ENCODE measurements at regions not wholly inside any gene's neighbourhood (a gene's known extent, or its start where the extent isn't known, plus 50 kb on each side); places are given as distances from the start of the nearest gene placed in this dataset.

DNA sequence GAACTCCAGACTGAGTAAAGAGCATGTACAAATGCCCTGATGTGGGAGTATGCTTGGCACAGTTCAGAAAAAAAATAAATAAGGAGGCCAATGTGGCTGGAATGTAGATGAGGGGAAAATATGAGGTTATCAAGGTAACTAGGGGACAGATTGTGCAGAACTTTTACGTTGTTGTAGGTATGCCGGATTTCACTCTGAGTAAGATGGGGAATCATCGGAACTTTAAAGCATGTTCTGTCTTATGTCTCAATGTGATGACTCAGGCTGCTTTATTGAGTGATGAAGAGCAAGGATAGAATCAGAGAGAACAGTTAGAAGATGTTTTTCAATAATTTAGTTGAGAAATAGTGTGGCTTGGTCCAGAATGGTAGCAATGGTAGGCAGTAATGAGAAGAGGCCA, 130.4 kb downstream of the C11orf87 start:
- H2BK15ac ChIP-seq (ENCODE audit: low read depth, poor library complexity, severe bottlenecking) = no peak overlapping the region
- no peak overlapping the region for H2BK12ac ChIP-seq (ENCODE audit: low read length in 2 of 2)
- H3K4ac ChIP-seq (ENCODE audit: low read depth in 1 of 2, low read length in 2 of 2) = no peak overlapping the region
- no peak overlapping the region for H3K27ac ChIP-seq (ENCODE audit: low read length, poor library complexity, severe bottlenecking)
- H3K36me3 ChIP-seq (ENCODE audit: control insufficient read depth in 1 of 2, insufficient read depth in 2 of 2, low read depth in 1 of 2, low read length in 2 of 2) = no peaks in the 10 kb centered on the region
- H2AFZ ChIP-seq (ENCODE audit: low read depth, low read length) = no peak overlapping the region
- peak; percentile 14 for DNase-seq
- no peak overlapping the region for H4K91ac ChIP-seq (ENCODE audit: low read length)
- no peaks in the 10 kb centered on the region for H3K9me3 ChIP-seq (ENCODE audit: control insufficient read depth, low read length)
- no peak overlapping the region for H3K18ac ChIP-seq (ENCODE audit: low read depth in 1 of 2, low read length in 2 of 2)
- no peak overlapping the region for H3K14ac ChIP-seq (ENCODE audit: low read length in 2 of 2)
- H2BK5ac ChIP-seq (ENCODE audit: low read depth, low read length, poor library complexity, severe bottlenecking) = no peak overlapping the region
- no peak overlapping the region for H3K4me3 ChIP-seq (ENCODE audit: insufficient read depth in 1 of 2, low read depth in 1 of 2, low read length in 2 of 2)
- no peak overlapping the region for H3K9ac ChIP-seq (ENCODE audit: low read length)
- 85% methylated on average over 3 of the region's 3 CpGs for WGBS
- H2AK5ac ChIP-seq (ENCODE audit: low read length, severe bottlenecking) = no peak overlapping the region
- peaks cover under 1% of the 10 kb centered on the region for H3K4me1 ChIP-seq (ENCODE audit: control insufficient read depth, insufficient read depth, low read depth, low read length)
- no peak overlapping the region for H4K8ac ChIP-seq (ENCODE audit: low read length)
- H3K4me2 ChIP-seq (ENCODE audit: low read length, poor library complexity, severe bottlenecking) = no peak overlapping the region
- H3K27me3 ChIP-seq (ENCODE audit: control insufficient read depth in 1 of 2, insufficient read depth in 1 of 2, low read length in 2 of 2) = no peaks in the 10 kb centered on the region
- no peak overlapping the region for H2BK120ac ChIP-seq (ENCODE audit: low read depth, low read length)
- H3K23ac ChIP-seq (ENCODE audit: low read length in 2 of 2) = no peak overlapping the region
- no peaks in the 10 kb centered on the region for H3K79me1 ChIP-seq (replicated peaks; ENCODE audit: low read length, poor library complexity, severe bottlenecking)

- Histone ChIP-seq H2AFZ (ENCODE audit: low read depth, low read length) (no peak overlapping the region), H3K36me3 (ENCODE audit: control insufficient read depth in 1 of 2, insufficient read depth in 2 of 2, low read depth in 1 of 2, low read length in 2 of 2) (no peaks in the 10 kb centered on the region), H2BK120ac (ENCODE audit: low read depth, low read length) (no peak overlapping the region), H2AK5ac (ENCODE audit: low read length, severe bottlenecking) (no peak overlapping the region), H3K4me2 (ENCODE audit: low read length, poor library complexity, severe bottlenecking) (no peak overlapping the region), H3K79me1 (replicated peaks; ENCODE audit: low read length, poor library complexity, severe bottlenecking) (no peaks in the 10 kb centered on the region), H3K4me3 (ENCODE audit: insufficient read depth in 1 of 2, low read depth in 1 of 2, low read length in 2 of 2) (no peak overlapping the region), H3K14ac (ENCODE audit: low read length in 2 of 2) (no peak overlapping the region), H4K8ac (ENCODE audit: low read length) (no peak overlapping the region), H2BK15ac (ENCODE audit: low read depth, poor library complexity, severe bottlenecking) (no peak overlapping the region), H3K9ac (ENCODE audit: low read length) (no peak overlapping the region), H3K18ac (ENCODE audit: low read depth in 1 of 2, low read length in 2 of 2) (no peak overlapping the region), H3K27ac (ENCODE audit: low read length, poor library complexity, severe bottlenecking) (no peak overlapping the region), H3K27me3 (ENCODE audit: control insufficient read depth in 1 of 2, insufficient read depth in 1 of 2, low read length in 2 of 2) (no peaks in the 10 kb centered on the region), H3K23ac (ENCODE audit: low read length in 2 of 2) (no peak overlapping the region), H3K4ac (ENCODE audit: low read depth in 1 of 2, low read length in 2 of 2) (no peak overlapping the region), H3K9me3 (ENCODE audit: control insufficient read depth, low read length) (no peaks in the 10 kb centered on the region), H2BK5ac (ENCODE audit: low read depth, low read length, poor library complexity, severe bottlenecking) (no peak overlapping the region), H3K4me1 (ENCODE audit: control insufficient read depth, insufficient read depth, low read depth, low read length) (no peaks in the 10 kb centered on the region), H2BK12ac (ENCODE audit: low read length in 2 of 2) (no peak overlapping the region), H4K91ac (ENCODE audit: low read length) (no peak overlapping the region)
- 96% methylated on average over 1 of the region's 1 CpG for WGBS
- no peak for DNase-seq
Measured at GRCh38 chr11:109553284-109553683, 131.3 kb downstream of the C11orf87 start.

DNA sequence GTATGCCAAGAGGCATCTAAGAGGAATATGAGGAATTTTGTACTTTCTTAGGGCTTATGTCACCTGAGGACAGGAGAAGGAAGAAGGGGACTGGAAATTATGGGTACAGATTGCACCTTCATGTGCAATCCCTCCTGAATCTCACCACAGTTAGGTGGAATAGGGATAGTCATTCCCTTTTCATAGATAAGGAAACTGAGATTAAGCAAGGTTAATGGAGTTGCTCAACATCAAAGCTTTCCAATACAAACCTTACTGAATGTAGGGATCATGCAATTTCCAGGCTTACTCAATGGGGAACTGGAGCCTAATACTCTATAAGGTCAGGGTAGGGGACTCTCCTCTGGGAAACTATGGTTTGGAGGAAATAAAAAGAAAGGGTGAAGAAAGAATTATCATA, 133.0 kb downstream of the C11orf87 start:
- no peak overlapping the region for H3K4me2 ChIP-seq (ENCODE audit: low read length, poor library complexity, severe bottlenecking)
- H2BK5ac ChIP-seq (ENCODE audit: low read depth, low read length, poor library complexity, severe bottlenecking) = no peak overlapping the region
- H4K8ac ChIP-seq (ENCODE audit: low read length) = no peak overlapping the region
- no peaks in the 10 kb centered on the region for H3K36me3 ChIP-seq (ENCODE audit: control insufficient read depth in 1 of 2, insufficient read depth in 2 of 2, low read depth in 1 of 2, low read length in 2 of 2)
- H3K14ac ChIP-seq (ENCODE audit: low read length in 2 of 2) = no peak overlapping the region
- no peak overlapping the region for H4K91ac ChIP-seq (ENCODE audit: low read length)
- no peak for DNase-seq
- H3K27ac ChIP-seq (ENCODE audit: low read length, poor library complexity, severe bottlenecking) = no peak overlapping the region
- H2AK5ac ChIP-seq (ENCODE audit: low read length, severe bottlenecking) = no peak overlapping the region
- no peak overlapping the region for H2BK15ac ChIP-seq (ENCODE audit: low read depth, poor library complexity, severe bottlenecking)
- no peak overlapping the region for H3K4ac ChIP-seq (ENCODE audit: low read depth in 1 of 2, low read length in 2 of 2)
- H3K27me3 ChIP-seq (ENCODE audit: control insufficient read depth in 1 of 2, insufficient read depth in 1 of 2, low read length in 2 of 2) = no peaks in the 10 kb centered on the region
- no peak overlapping the region for H2BK120ac ChIP-seq (ENCODE audit: low read depth, low read length)
- H3K4me3 ChIP-seq (ENCODE audit: insufficient read depth in 1 of 2, low read depth in 1 of 2, low read length in 2 of 2) = no peak overlapping the region
- no peak overlapping the region for H2BK12ac ChIP-seq (ENCODE audit: low read length in 2 of 2)
- no peaks in the 10 kb centered on the region for H3K9me3 ChIP-seq (ENCODE audit: control insufficient read depth, low read length)
- H3K79me1 ChIP-seq (replicated peaks; ENCODE audit: low read length, poor library complexity, severe bottlenecking) = no peaks in the 10 kb centered on the region
- H2AFZ ChIP-seq (ENCODE audit: low read depth, low read length) = no peak overlapping the region
- no peak overlapping the region for H3K18ac ChIP-seq (ENCODE audit: low read depth in 1 of 2, low read length in 2 of 2)
- H3K4me1 ChIP-seq (ENCODE audit: control insufficient read depth, insufficient read depth, low read depth, low read length) = no peaks in the 10 kb centered on the region
- no peak overlapping the region for H3K23ac ChIP-seq (ENCODE audit: low read length in 2 of 2)
- no peak overlapping the region for H3K9ac ChIP-seq (ENCODE audit: low read length)

DNA sequence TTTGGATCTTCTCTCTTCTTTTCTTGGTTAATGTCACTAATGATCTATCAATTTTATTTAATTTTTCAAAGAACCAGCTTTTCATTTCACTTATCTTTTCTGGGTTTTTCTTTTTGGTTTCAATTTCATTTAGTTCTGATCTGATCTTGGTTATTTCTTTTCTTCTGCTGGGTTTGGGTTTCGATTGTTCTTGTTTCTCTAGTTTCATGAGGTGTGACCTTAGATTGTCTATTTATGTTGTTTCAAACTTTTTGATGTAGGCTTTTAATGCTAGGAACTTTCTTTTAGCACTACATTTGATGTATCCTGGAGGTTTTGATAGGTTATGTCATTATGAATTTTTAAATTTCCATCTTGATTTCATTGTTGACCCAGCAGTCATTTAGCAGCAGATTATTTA, 142.3 kb downstream of the C11orf87 start:
- no peak for DNase-seq
- H3K18ac ChIP-seq (ENCODE audit: low read depth in 1 of 2, low read length in 2 of 2) = no peak overlapping the region
- H3K9me3 ChIP-seq (ENCODE audit: control insufficient read depth, low read length) = peaks cover 5% of the 10 kb centered on the region
- no peak overlapping the region for H3K4me3 ChIP-seq (ENCODE audit: insufficient read depth in 1 of 2, low read depth in 1 of 2, low read length in 2 of 2)
- H2BK15ac ChIP-seq (ENCODE audit: low read depth, poor library complexity, severe bottlenecking) = no peak overlapping the region
- H4K8ac ChIP-seq (ENCODE audit: low read length) = no peak overlapping the region
- 80% methylated on average over 1 of the region's 1 CpG for WGBS
- H4K91ac ChIP-seq (ENCODE audit: low read length) = no peak overlapping the region
- no peak overlapping the region for H3K23ac ChIP-seq (ENCODE audit: low read length in 2 of 2)
- no peaks in the 10 kb centered on the region for H3K36me3 ChIP-seq (ENCODE audit: control insufficient read depth in 1 of 2, insufficient read depth in 2 of 2, low read depth in 1 of 2, low read length in 2 of 2)
- no peak overlapping the region for H2AFZ ChIP-seq (ENCODE audit: low read depth, low read length)
- no peak overlapping the region for H3K9ac ChIP-seq (ENCODE audit: low read length)
- no peaks in the 10 kb centered on the region for H3K4me1 ChIP-seq (ENCODE audit: control insufficient read depth, insufficient read depth, low read depth, low read length)
- H3K27me3 ChIP-seq (ENCODE audit: control insufficient read depth in 1 of 2, insufficient read depth in 1 of 2, low read length in 2 of 2) = no peaks in the 10 kb centered on the region
- H3K14ac ChIP-seq (ENCODE audit: low read length in 2 of 2) = no peak overlapping the region
- no peak overlapping the region for H2BK12ac ChIP-seq (ENCODE audit: low read length in 2 of 2)
- H3K4me2 ChIP-seq (ENCODE audit: low read length, poor library complexity, severe bottlenecking) = no peak overlapping the region
- no peaks in the 10 kb centered on the region for H3K79me1 ChIP-seq (replicated peaks; ENCODE audit: low read length, poor library complexity, severe bottlenecking)
- no peak overlapping the region for H3K27ac ChIP-seq (ENCODE audit: low read length, poor library complexity, severe bottlenecking)
- H2BK120ac ChIP-seq (ENCODE audit: low read depth, low read length) = no peak overlapping the region
- no peak overlapping the region for H2AK5ac ChIP-seq (ENCODE audit: low read length, severe bottlenecking)
- no peak overlapping the region for H2BK5ac ChIP-seq (ENCODE audit: low read depth, low read length, poor library complexity, severe bottlenecking)
- no peak overlapping the region for H3K4ac ChIP-seq (ENCODE audit: low read depth in 1 of 2, low read length in 2 of 2)

Data from mesenchymal stem cell (in vitro differentiated cells and primary cell).